ENCODE measurements at regions not wholly inside any gene's neighbourhood (a gene's known extent, or its start where the extent isn't known, plus 50 kb on each side); places are given as distances from the start of the nearest gene placed in this dataset.

GRCh38 chr9:618478-618877, 223.0 kb upstream of the DMRT1 start:
- no peaks in the 10 kb centered on the region for H3K9me1 ChIP-seq (replicated peaks; ENCODE audit: control insufficient read depth, extremely low read depth, insufficient read depth, low read length)
- intact Hi-C loops (cut with micrococcal nuclease): no loop called here
- H3K4me3 ChIP-seq (replicated peaks in 1 of 3; ENCODE audit: insufficient read depth in 1 of 3, low read depth in 1 of 3, low read length in 3 of 3): no peak overlapping the region
- no peak for TF ChIP-seq EZH2 (IDR thresholded peaks at IDR 0.05; ENCODE audit: borderline replicate concordance, low read depth, low read length, severe bottlenecking)
- TF ChIP-seq, protein P1, sequence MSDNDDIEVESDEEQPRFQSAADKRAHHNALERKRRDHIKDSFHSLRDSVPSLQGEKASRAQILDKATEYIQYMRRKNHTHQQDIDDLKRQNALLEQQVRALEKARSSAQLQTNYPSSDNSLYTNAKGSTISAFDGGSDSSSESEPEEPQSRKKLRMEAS (IDR thresholded peaks at IDR 0.05; ENCODE audit: insufficient read depth, insufficient read length): no peak
- TF ChIP-seq, protein P2, sequence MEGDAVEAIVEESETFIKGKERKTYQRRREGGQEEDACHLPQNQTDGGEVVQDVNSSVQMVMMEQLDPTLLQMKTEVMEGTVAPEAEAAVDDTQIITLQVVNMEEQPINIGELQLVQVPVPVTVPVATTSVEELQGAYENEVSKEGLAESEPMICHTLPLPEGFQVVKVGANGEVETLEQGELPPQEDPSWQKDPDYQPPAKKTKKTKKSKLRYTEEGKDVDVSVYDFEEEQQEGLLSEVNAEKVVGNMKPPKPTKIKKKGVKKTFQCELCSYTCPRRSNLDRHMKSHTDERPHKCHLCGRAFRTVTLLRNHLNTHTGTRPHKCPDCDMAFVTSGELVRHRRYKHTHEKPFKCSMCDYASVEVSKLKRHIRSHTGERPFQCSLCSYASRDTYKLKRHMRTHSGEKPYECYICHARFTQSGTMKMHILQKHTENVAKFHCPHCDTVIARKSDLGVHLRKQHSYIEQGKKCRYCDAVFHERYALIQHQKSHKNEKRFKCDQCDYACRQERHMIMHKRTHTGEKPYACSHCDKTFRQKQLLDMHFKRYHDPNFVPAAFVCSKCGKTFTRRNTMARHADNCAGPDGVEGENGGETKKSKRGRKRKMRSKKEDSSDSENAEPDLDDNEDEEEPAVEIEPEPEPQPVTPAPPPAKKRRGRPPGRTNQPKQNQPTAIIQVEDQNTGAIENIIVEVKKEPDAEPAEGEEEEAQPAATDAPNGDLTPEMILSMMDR (IDR thresholded peaks at IDR 0.05; ENCODE audit: extremely low read depth in 1 of 2, insufficient read depth in 1 of 2, low read depth in 1 of 2, low read length in 2 of 2): no peak
- no peak for FAIRE-seq
- ChIA-PET POLR2A (no interaction called here), CTCF (interaction anchor here (1.4 kb wide), 1 partner anchor 186 kb away, joined by 3 read pairs; no protein-coding TSS in a partner anchor)
- no peak for DNase-seq (ENCODE audit: low read depth, low spot score)
- H3K4me1 ChIP-seq (ENCODE audit: control insufficient read depth, extremely low read depth, insufficient read depth, low read length): peaks cover 11% of the 10 kb centered on the region
- H3K4me2 ChIP-seq (ENCODE audit: insufficient read depth, low read length): no peak overlapping the region
- H3K36me3 ChIP-seq (ENCODE audit: control insufficient read depth in 2 of 2, extremely low read depth in 1 of 2, insufficient read depth in 2 of 2, low read length in 2 of 2): no peaks in the 10 kb centered on the region
- dilution Hi-C loops (cut with MboI; ENCODE audit: extremely low pct_ligation_motif_present, low sequenced_read_pairs): loop anchor here (25.0 kb wide), 1 partner anchor 144 kb away; no protein-coding TSS in a partner anchor
- no TSS peak for BruUV-seq (replicated peaks)
- H3K9ac ChIP-seq (replicated peaks; ENCODE audit: extremely low read depth, insufficient read depth, low read length): no peak overlapping the region
- H3K27me3 ChIP-seq (ENCODE audit: control insufficient read depth in 2 of 2, insufficient read depth in 2 of 2, low read length in 2 of 2): no peaks in the 10 kb centered on the region
- H2AFZ ChIP-seq (ENCODE audit: low read depth, low read length): no peak overlapping the region
- no peaks in the 10 kb centered on the region for H3K79me2 ChIP-seq (ENCODE audit: control insufficient read depth, insufficient read depth, low read length)
- no peaks in the 10 kb centered on the region for H3K9me3 ChIP-seq (replicated peaks; ENCODE audit: control insufficient read depth, insufficient read depth, low read length)
- H4K20me1 ChIP-seq (replicated peaks; ENCODE audit: control insufficient read depth, extremely low read depth, insufficient read depth, low read length): no peaks in the 10 kb centered on the region
- H3K27ac ChIP-seq (ENCODE audit: insufficient read depth, low read depth, low read length): no peak overlapping the region

DNA sequence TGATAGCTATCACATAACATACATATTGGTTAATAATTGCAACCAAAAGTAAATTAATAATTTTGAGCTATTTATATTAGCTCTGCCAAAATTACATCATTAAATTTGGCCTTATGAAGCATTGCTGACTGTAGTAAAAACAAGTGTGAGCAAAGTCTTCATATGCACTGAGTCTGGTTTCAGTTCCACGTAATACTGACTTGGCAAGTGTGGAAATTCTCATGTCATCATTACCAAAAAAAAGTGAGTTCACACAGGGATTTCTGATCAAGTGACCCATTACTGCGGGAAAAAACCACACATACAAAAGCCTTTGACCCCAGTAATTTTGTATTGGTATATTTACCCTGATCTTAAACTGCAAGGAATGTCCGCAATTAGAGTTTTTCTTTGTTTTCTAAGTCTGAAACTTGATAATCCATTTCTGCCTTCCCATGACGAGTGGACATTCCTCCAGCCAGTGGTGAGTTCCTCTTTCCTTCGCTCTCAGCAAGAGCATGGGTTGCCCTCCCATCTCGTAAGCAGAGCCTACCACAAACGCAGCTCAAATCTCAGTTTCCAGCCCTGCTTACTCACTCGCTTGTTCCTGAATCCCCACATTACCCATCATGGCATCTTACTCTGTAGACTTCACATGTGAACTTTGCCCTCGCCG, 220.2 kb upstream of the DMRT1 start:
- peaks cover 14% of the 10 kb centered on the region for H3K4me1 ChIP-seq (ENCODE audit: control insufficient read depth, extremely low read depth, insufficient read depth, low read length)
- no peaks in the 10 kb centered on the region for H3K36me3 ChIP-seq (ENCODE audit: control insufficient read depth in 2 of 2, extremely low read depth in 1 of 2, insufficient read depth in 2 of 2, low read length in 2 of 2)
- no peak overlapping the region for H3K27ac ChIP-seq (ENCODE audit: insufficient read depth, low read depth, low read length)
- no peaks in the 10 kb centered on the region for H3K79me2 ChIP-seq (ENCODE audit: control insufficient read depth, insufficient read depth, low read length)
- dilution Hi-C loops (cut with MboI; ENCODE audit: extremely low pct_ligation_motif_present, low sequenced_read_pairs) (loop anchor here (25.0 kb wide), 1 partner anchor 141 kb away; no protein-coding TSS in a partner anchor), intact Hi-C loops (cut with micrococcal nuclease) (no loop called here)
- H3K9me1 ChIP-seq (replicated peaks; ENCODE audit: control insufficient read depth, extremely low read depth, insufficient read depth, low read length): no peaks in the 10 kb centered on the region
- TF ChIP-seq, protein P2 (IDR thresholded peaks at IDR 0.05; ENCODE audit: extremely low read depth in 1 of 2, insufficient read depth in 1 of 2, low read depth in 1 of 2, low read length in 2 of 2): no peak
- TF ChIP-seq MYC (IDR thresholded peaks at IDR 0.05; ENCODE audit: low read depth, low read length): no peak
- TF ChIP-seq JUN (IDR thresholded peaks at IDR 0.05; ENCODE audit: borderline replicate concordance, insufficient read depth, insufficient read length, low read depth): no peak
- TF ChIP-seq POLR2AphosphoS5 (IDR thresholded peaks at IDR 0.05; ENCODE audit: insufficient read depth, low read depth, low read length): no peak
- TF ChIP-seq EZH2 (IDR thresholded peaks at IDR 0.05; ENCODE audit: borderline replicate concordance, low read depth, low read length, severe bottlenecking): no peak
- TF ChIP-seq, protein P1 (IDR thresholded peaks at IDR 0.05; ENCODE audit: insufficient read depth, insufficient read length): no peak
- TF ChIP-seq POLR2A (IDR thresholded peaks at IDR 0.05; ENCODE audit: low read depth, low read length): no peak
- no peak for TF ChIP-seq GATA2 (IDR thresholded peaks at IDR 0.05; ENCODE audit: insufficient read depth, insufficient read length, low read depth, low read length)
- TF ChIP-seq FOS (IDR thresholded peaks at IDR 0.05; ENCODE audit: borderline replicate concordance, insufficient read depth, low read length): no peak
- BruUV-seq (replicated peaks): no TSS peak
- CTCF ChIA-PET: interaction anchor here (1.3 kb wide), 1 partner anchor 56 kb away, joined by 4 read pairs; no protein-coding TSS in a partner anchor
- FAIRE-seq: no peak
- H3K9ac ChIP-seq (replicated peaks; ENCODE audit: extremely low read depth, insufficient read depth, low read length): no peak overlapping the region
- POLR2A ChIA-PET: no interaction called here
- H3K4me2 ChIP-seq (ENCODE audit: insufficient read depth, low read length): no peak overlapping the region
- no peaks in the 10 kb centered on the region for H3K9me3 ChIP-seq (replicated peaks; ENCODE audit: control insufficient read depth, insufficient read depth, low read length)
- H3K4me3 ChIP-seq (replicated peaks in 1 of 3; ENCODE audit: insufficient read depth in 1 of 3, low read depth in 1 of 3, low read length in 3 of 3): no peak overlapping the region
- DNase-seq (ENCODE audit: low read depth, low spot score): no peak
- no peaks in the 10 kb centered on the region for H4K20me1 ChIP-seq (replicated peaks; ENCODE audit: control insufficient read depth, extremely low read depth, insufficient read depth, low read length)
- H2AFZ ChIP-seq (ENCODE audit: low read depth, low read length): no peak overlapping the region
- H3K27me3 ChIP-seq (ENCODE audit: control insufficient read depth in 2 of 2, insufficient read depth in 2 of 2, low read length in 2 of 2): no peaks in the 10 kb centered on the region

All from endothelial cell of umbilical vein (primary cell).